Suppressor macrophage treated with lipopolysaccharide for 4 hours (primary cell): ENCODE measurements at regions not wholly inside any gene's neighbourhood (a gene's known extent, or its start where the extent isn't known, plus 50 kb on each side); places are given as distances from the start of the nearest gene placed in this dataset.
"Not testable (repeated sequence)": the region's sequence is repeated elsewhere in the genome, so short reads cannot be mapped to it uniquely, and the experiment has no call there.

Source experiments
- DNase-seq: peaks from one replicate; pipeline ENCODE4 v3.0.0-alpha.2; 2020

- DNase-seq, result no peak
Observed at GRCh38 chr13:78133511-78133910, 214.9 kb upstream of the EDNRB start.

GRCh38 chr13:78131811-78132210 lies 213.2 kb upstream of the EDNRB start:
- no peak for DNase-seq

- no peak for DNase-seq
Observed at GRCh38 chr13:78131346-78131745, 212.7 kb upstream of the EDNRB start.

- no peak for DNase-seq
Observed at GRCh38 chr13:78129823-78130222, 211.2 kb upstream of the EDNRB start.

- DNase-seq, result no peak
Observed at GRCh38 chr13:78129359-78129758, 210.7 kb upstream of the EDNRB start.

GRCh38 chr13:78121459-78122348 lies 203.1 kb upstream of the EDNRB start:
- peak; percentile 79 for DNase-seq

GRCh38 chr13:78121001-78121400 lies 202.4 kb upstream of the EDNRB start:
- DNase-seq, result no peak

GRCh38 chr13:78120144-78120543 lies 201.5 kb upstream of the EDNRB start:
- not testable (repeated sequence) for DNase-seq

GRCh38 chr13:78117070-78117469 lies 198.4 kb upstream of the EDNRB start:
- not testable (repeated sequence) for DNase-seq

- peak; percentile 19 for DNase-seq
Observed at GRCh38 chr13:78105656-78106055, 187.0 kb upstream of the EDNRB start.

GRCh38 chr13:78103936-78104335 lies 185.3 kb upstream of the EDNRB start:
- DNase-seq, result no peak

GRCh38 chr13:78102741-78103140 lies 184.1 kb upstream of the EDNRB start:
- no peak for DNase-seq

GRCh38 chr13:78102121-78102677 lies 183.6 kb upstream of the EDNRB start:
- peak; percentile 75 for DNase-seq

- DNase-seq, result no peak
Observed at GRCh38 chr13:78100486-78100885, 181.9 kb upstream of the EDNRB start.

- DNase-seq, result no peak
Observed at GRCh38 chr13:78098249-78098648, 179.6 kb upstream of the EDNRB start.

- DNase-seq, result peak; percentile 35
Observed at GRCh38 chr13:78096221-78096620, 177.6 kb upstream of the EDNRB start.

GRCh38 chr13:78087966-78088678 lies 169.5 kb upstream of the EDNRB start:
- no peak for DNase-seq

GRCh38 chr13:78085434-78086225 lies 167.0 kb upstream of the EDNRB start:
- DNase-seq, result no peak

- no peak for DNase-seq
Observed at GRCh38 chr13:78084401-78084800, 165.8 kb upstream of the EDNRB start.

- no peak for DNase-seq
Observed at GRCh38 chr13:78078168-78078567, 159.5 kb upstream of the EDNRB start.

- DNase-seq, result no peak
Observed at GRCh38 chr13:78067290-78067689, 148.7 kb upstream of the EDNRB start.

- no peak for DNase-seq
Observed at GRCh38 chr13:78065141-78065540, 146.5 kb upstream of the EDNRB start.

- no peak for DNase-seq
Observed at GRCh38 chr13:78061806-78062205, 143.2 kb upstream of the EDNRB start.
